Osteoblast (primary cell): ENCODE measurements at regions not wholly inside any gene's neighbourhood (a gene's known extent, or its start where the extent isn't known, plus 50 kb on each side); places are given as distances from the start of the nearest gene placed in this dataset.

ENCODE experiments used
- DNase-seq: peaks from one replicate; pipeline ENCODE4 v3.0.0; 2011; ENCODE audit warnings: low spot score, mixed read lengths; ENCODE audit not compliant: insufficient read length; ENCODE audit errors: missing footprints
- H2AFZ ChIP-seq: 2 replicates; pipeline ENCODE4 v1.6.0; 2011; ENCODE audit warnings: mild to moderate bottlenecking, low read length
- H3K27ac ChIP-seq: 2 replicates; pipeline ENCODE4 v1.5.1; 2011; ENCODE audit warnings: mild to moderate bottlenecking, low read depth, low read length, moderate library complexity
- H3K27me3 ChIP-seq: 2 replicates; pipeline ENCODE4 v1.6.0; 2012; ENCODE audit warnings: mild to moderate bottlenecking, control low read depth, inconsistent platforms, low read length, moderate library complexity; ENCODE audit not compliant: insufficient read depth
- H3K36me3 ChIP-seq: 2 replicates; pipeline ENCODE4 v1.5.1; 2011; ENCODE audit warnings: mild to moderate bottlenecking, low read length, control low read depth, moderate library complexity; ENCODE audit not compliant: insufficient read depth
- H3K4me1 ChIP-seq: 2 replicates; pipeline ENCODE4 v1.5.1; 2011; ENCODE audit warnings: mild to moderate bottlenecking, low read length, control low read depth, moderate library complexity; ENCODE audit not compliant: insufficient read depth
- H3K4me2 ChIP-seq: 2 replicates; pipeline ENCODE4 v1.6.0; 2011; ENCODE audit warnings: mild to moderate bottlenecking, low read length; ENCODE audit not compliant: insufficient read depth
- H3K4me3 ChIP-seq: fragments of 200-600 bp; sonication (generic); 3 replicates; pipeline ENCODE4 v1.5.1; 2012; ENCODE audit warnings: mild to moderate bottlenecking, low read length, inconsistent platforms; ENCODE audit not compliant: insufficient read depth
- H3K79me2 ChIP-seq: 2 replicates; pipeline ENCODE4 v1.6.0; 2012; ENCODE audit warnings: mild to moderate bottlenecking, low read length, control low read depth, inconsistent platforms; ENCODE audit not compliant: insufficient read depth
- H3K9me3 ChIP-seq: 2 replicates; pipeline ENCODE4 v1.5.1; 2011; ENCODE audit warnings: low read depth, low read length, control low read depth
- H4K20me1 ChIP-seq: 2 replicates; pipeline ENCODE4 v1.6.0; 2012; ENCODE audit warnings: mild to moderate bottlenecking, low read length, control low read depth; ENCODE audit not compliant: insufficient read depth
- TF ChIP-seq, protein P1 (sequence below): IDR thresholded peaks from 2 replicates; pipeline ENCODE4 v1.5.1; 2011; ENCODE audit warnings: mild to moderate bottlenecking, low read depth, low read length, moderate library complexity; ENCODE audit errors: extremely low read depth

DNA sequence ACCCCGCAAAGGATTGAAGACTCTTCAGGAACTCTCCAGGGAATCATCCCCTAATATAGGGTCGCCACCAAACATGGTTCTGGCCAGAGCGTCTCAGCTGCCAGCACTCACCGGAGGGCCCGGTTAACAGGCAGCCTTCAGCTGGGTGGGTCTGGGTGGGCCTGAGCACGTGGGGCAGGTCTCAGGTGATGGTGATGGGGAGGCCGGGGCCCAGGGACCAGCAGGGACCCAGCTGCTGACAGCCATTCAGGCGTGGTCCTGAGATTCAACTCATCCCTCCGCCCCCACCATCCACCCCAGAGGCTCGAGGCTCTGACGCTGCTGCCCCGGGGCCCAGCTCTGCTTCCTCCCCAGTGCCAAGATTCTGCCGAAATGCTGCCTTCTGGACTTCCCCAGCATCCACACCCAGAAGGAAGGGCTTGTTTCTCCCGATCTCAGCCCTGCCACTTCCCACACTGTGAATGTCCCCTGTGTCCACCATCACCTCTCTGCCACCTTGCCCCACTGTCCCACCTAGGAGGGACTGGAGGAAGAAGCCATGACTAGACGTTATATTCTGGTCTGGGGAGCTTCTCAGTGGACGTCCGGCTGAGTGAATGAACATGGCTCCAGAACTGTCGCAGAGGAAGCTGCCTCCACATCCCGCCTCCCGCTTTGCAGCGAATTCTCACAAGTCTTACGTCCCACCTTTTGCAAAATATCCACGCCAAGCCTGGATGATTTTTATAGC lies 294.2 kb upstream of the SALL3 start:
- Histone ChIP-seq H3K9me3 (no peaks in the 10 kb centered on the region), H3K79me2 (no peaks in the 10 kb centered on the region), H2AFZ (no peak overlapping the region), H3K4me1 (no peaks in the 10 kb centered on the region), H3K27ac (no peak overlapping the region), H3K4me3 (no peak overlapping the region), H3K36me3 (no peaks in the 10 kb centered on the region), H3K4me2 (no peak overlapping the region), H4K20me1 (no peaks in the 10 kb centered on the region), H3K27me3 (no peaks in the 10 kb centered on the region)
- peak; percentile 41 for DNase-seq
- TF ChIP-seq, protein P1, sequence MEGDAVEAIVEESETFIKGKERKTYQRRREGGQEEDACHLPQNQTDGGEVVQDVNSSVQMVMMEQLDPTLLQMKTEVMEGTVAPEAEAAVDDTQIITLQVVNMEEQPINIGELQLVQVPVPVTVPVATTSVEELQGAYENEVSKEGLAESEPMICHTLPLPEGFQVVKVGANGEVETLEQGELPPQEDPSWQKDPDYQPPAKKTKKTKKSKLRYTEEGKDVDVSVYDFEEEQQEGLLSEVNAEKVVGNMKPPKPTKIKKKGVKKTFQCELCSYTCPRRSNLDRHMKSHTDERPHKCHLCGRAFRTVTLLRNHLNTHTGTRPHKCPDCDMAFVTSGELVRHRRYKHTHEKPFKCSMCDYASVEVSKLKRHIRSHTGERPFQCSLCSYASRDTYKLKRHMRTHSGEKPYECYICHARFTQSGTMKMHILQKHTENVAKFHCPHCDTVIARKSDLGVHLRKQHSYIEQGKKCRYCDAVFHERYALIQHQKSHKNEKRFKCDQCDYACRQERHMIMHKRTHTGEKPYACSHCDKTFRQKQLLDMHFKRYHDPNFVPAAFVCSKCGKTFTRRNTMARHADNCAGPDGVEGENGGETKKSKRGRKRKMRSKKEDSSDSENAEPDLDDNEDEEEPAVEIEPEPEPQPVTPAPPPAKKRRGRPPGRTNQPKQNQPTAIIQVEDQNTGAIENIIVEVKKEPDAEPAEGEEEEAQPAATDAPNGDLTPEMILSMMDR, result no peak

DNA sequence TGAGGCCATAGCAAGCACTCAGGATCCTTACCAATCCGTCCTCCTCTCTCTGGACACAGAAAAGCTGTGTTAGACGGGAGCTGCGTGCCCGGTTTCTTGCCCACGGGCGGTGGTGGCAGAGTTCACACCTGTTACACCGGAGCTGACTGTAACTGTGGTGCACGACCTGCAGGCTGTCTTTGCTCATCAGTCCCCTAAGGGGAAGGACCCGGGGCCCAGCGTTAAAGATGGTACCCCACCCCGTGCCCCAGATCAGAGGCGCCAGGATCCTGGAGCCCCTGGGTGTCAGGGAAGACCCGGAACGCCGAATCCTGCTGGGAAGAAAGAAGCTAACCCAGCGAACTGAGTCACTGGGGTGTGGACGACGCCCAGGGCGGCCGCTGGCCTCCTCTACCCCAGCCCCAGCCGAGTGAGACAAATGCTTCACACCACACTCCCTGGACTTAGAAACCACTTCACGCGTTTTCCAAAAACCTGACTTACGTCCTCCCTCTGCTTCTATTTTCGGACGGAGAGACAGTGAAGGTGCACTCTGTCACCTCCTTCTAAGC lies 293.6 kb upstream of the SALL3 start:
- Histone ChIP-seq H3K27me3 (no peaks in the 10 kb centered on the region), H3K4me2 (no peak overlapping the region), H3K79me2 (no peaks in the 10 kb centered on the region), H3K4me1 (no peaks in the 10 kb centered on the region), H4K20me1 (no peaks in the 10 kb centered on the region), H3K36me3 (no peaks in the 10 kb centered on the region), H3K9me3 (no peaks in the 10 kb centered on the region), H2AFZ (no peak overlapping the region), H3K4me3 (no peak overlapping the region), H3K27ac (no peak overlapping the region)
- no peak for DNase-seq
- TF ChIP-seq, protein P1, result no peak

DNA sequence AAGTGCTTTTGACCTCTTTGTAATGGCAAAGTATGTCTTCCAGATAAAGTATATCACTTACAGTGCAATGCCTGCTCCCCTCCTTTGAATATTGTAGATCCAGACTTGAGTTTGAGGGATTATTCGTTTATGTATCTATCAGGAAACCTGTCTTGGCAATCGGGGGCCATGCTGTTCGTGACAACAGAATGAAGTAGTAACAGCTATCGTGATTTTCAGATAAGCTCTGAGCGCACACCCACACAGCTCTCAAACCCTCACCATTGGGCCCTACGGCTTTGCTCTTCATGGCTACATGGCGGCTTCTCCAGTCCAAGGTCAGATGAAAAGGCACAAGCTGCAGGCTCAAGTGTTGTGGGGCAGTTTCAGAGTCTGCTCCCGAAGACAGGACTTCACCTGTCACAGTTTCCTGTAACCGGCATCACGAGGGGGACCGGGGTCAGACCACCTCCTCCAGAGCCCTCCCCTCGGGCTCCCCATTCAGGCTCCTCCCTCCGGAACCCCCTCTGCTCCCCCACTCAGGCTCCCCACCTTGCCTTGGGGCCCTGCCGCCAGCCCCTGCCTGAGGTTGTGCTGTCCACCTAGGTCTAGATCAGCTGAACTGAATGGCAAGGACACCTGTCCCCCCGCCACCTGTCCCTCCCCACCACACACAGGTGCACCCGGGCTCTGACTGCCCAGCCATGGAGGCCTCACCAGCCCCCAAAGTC lies 292.5 kb upstream of the SALL3 start:
- H3K4me3 ChIP-seq, result no peak overlapping the region
- no peak overlapping the region for H3K4me2 ChIP-seq
- no peak for DNase-seq
- H4K20me1 ChIP-seq, result no peaks in the 10 kb centered on the region
- no peaks in the 10 kb centered on the region for H3K27me3 ChIP-seq
- no peaks in the 10 kb centered on the region for H3K9me3 ChIP-seq
- H3K36me3 ChIP-seq, result no peaks in the 10 kb centered on the region
- TF ChIP-seq, protein P1, result no peak
- H2AFZ ChIP-seq, result no peak overlapping the region
- H3K27ac ChIP-seq, result no peak overlapping the region
- H3K79me2 ChIP-seq, result no peaks in the 10 kb centered on the region
- H3K4me1 ChIP-seq, result no peaks in the 10 kb centered on the region

DNA sequence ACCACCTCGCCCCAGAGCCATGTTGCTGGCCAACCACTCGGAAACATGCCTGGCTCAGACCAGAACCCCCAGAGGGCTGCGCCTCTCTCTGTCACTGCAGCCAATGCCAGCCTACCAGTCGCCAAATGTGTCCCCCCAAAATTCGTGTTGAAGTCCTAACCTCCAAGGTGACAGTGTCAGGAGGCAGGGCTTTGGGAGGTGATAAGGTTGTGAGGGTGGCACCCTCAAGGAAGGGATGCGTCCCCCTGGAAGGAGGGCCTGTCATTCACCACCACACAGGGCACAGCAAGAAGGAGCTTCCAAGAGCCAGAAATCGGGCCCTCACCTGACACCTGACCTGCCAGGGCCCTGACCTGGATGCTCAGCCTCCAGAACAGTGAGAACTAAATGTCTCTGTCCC lies 291.9 kb upstream of the SALL3 start:
- Histone ChIP-seq H3K27ac (no peak overlapping the region), H3K4me1 (no peaks in the 10 kb centered on the region), H3K27me3 (no peaks in the 10 kb centered on the region), H2AFZ (no peak overlapping the region), H4K20me1 (no peaks in the 10 kb centered on the region), H3K36me3 (no peaks in the 10 kb centered on the region), H3K79me2 (no peaks in the 10 kb centered on the region), H3K9me3 (no peaks in the 10 kb centered on the region), H3K4me2 (no peak overlapping the region), H3K4me3 (no peak overlapping the region)
- no peak for DNase-seq
- TF ChIP-seq, protein P1, result no peak
